NB4 (cell line): ENCODE measurements at regions not wholly inside any gene's neighbourhood (a gene's known extent, or its start where the extent isn't known, plus 50 kb on each side); places are given as distances from the start of the nearest gene placed in this dataset.

Experiments used
- TF ChIP-seq, protein P1 (sequence below): IDR thresholded peaks from 2 replicates; pipeline ENCODE4 v1.6.1; 2011; ENCODE audit warnings: low read depth, low read length
- TF ChIP-seq, protein P2 (sequence below): IDR thresholded peaks from one replicate; pipeline ENCODE4 v1.5.1; 2012; ENCODE audit warnings: low read depth, low read length

GRCh38 chr15:67945131-67945530 is 105.3 kb upstream of the RNU6-1 start:
- TF ChIP-seq, protein P1, sequence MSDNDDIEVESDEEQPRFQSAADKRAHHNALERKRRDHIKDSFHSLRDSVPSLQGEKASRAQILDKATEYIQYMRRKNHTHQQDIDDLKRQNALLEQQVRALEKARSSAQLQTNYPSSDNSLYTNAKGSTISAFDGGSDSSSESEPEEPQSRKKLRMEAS, result no peak
- TF ChIP-seq, protein P2, sequence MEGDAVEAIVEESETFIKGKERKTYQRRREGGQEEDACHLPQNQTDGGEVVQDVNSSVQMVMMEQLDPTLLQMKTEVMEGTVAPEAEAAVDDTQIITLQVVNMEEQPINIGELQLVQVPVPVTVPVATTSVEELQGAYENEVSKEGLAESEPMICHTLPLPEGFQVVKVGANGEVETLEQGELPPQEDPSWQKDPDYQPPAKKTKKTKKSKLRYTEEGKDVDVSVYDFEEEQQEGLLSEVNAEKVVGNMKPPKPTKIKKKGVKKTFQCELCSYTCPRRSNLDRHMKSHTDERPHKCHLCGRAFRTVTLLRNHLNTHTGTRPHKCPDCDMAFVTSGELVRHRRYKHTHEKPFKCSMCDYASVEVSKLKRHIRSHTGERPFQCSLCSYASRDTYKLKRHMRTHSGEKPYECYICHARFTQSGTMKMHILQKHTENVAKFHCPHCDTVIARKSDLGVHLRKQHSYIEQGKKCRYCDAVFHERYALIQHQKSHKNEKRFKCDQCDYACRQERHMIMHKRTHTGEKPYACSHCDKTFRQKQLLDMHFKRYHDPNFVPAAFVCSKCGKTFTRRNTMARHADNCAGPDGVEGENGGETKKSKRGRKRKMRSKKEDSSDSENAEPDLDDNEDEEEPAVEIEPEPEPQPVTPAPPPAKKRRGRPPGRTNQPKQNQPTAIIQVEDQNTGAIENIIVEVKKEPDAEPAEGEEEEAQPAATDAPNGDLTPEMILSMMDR, result no peak
